Glutamatergic neuron (in vitro differentiated cells): ENCODE measurements at regions not wholly inside any gene's neighbourhood (a gene's known extent, or its start where the extent isn't known, plus 50 kb on each side); places are given as distances from the start of the nearest gene placed in this dataset.

Experiments used
- DNase-seq: peaks from one replicate; pipeline ENCODE4 v3.0.0; 2022
- H3K27ac Mint-ChIP-seq: one replicate; pipeline ENCODE4 v1.8.0; 2020; ENCODE audit warnings: mild to moderate bottlenecking, mixed read lengths, inconsistent platforms; ENCODE audit not compliant: unreplicated experiment
- H3K27me3 Mint-ChIP-seq: one replicate; pipeline ENCODE4 v1.8.0; 2020; ENCODE audit warnings: mild to moderate bottlenecking, moderate library complexity, mixed read lengths, inconsistent platforms; ENCODE audit not compliant: unreplicated experiment
- H3K36me3 Mint-ChIP-seq: one replicate; pipeline ENCODE4 v1.8.0; 2020; ENCODE audit warnings: mild to moderate bottlenecking, mixed read lengths, inconsistent platforms; ENCODE audit not compliant: unreplicated experiment
- H3K4me1 Mint-ChIP-seq: one replicate; pipeline ENCODE4 v1.8.0; 2020; ENCODE audit warnings: mild to moderate bottlenecking, low read depth, mixed read lengths, inconsistent platforms; ENCODE audit not compliant: unreplicated experiment
- H3K4me3 Mint-ChIP-seq: one replicate; pipeline ENCODE4 v1.8.0; 2020; ENCODE audit warnings: mild to moderate bottlenecking, mixed read lengths, inconsistent platforms; ENCODE audit not compliant: unreplicated experiment
- H3K9me3 Mint-ChIP-seq: one replicate; pipeline ENCODE4 v1.8.0; 2020; ENCODE audit warnings: mild to moderate bottlenecking, moderate library complexity, mixed read lengths, inconsistent platforms; ENCODE audit not compliant: unreplicated experiment
- TF ChIP-seq, protein P1 (sequence below): fragments of 200-600 bp; sonication (generic); IDR thresholded peaks from one replicate; pipeline ENCODE4 v1.5.0; 2021; ENCODE audit not compliant: partially characterized antibody, unreplicated experiment

GRCh38 chr18:24601585-24601984 lies 141.1 kb downstream of the HRH4 start:
- TF ChIP-seq, protein P1, sequence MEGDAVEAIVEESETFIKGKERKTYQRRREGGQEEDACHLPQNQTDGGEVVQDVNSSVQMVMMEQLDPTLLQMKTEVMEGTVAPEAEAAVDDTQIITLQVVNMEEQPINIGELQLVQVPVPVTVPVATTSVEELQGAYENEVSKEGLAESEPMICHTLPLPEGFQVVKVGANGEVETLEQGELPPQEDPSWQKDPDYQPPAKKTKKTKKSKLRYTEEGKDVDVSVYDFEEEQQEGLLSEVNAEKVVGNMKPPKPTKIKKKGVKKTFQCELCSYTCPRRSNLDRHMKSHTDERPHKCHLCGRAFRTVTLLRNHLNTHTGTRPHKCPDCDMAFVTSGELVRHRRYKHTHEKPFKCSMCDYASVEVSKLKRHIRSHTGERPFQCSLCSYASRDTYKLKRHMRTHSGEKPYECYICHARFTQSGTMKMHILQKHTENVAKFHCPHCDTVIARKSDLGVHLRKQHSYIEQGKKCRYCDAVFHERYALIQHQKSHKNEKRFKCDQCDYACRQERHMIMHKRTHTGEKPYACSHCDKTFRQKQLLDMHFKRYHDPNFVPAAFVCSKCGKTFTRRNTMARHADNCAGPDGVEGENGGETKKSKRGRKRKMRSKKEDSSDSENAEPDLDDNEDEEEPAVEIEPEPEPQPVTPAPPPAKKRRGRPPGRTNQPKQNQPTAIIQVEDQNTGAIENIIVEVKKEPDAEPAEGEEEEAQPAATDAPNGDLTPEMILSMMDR: no peak

DNA sequence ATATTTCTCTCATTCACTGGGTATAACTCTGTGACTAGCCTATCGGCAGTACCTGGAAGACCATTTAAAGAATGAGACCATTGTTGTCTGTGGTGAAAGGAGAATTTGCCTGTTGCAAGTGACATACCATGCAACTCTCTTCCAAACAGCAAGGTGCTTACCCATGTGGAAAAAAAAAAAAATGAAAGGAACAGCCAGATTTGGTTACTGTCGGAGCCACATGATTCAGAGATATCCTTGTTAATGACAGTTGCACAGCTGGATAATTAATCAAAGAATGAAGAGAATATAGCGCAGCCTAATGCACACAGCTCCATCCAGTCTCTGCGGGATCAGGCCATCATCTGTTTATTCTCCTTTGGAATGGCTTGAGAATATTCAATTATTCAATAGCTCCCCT lies 141.8 kb downstream of the HRH4 start:
- no peak overlapping the region for H3K4me3 Mint-ChIP-seq

More at GRCh38 chr18:24601585-24601984, 141.1 kb downstream of the HRH4 start:
- no peak for DNase-seq
- Mint-ChIP-seq H3K27me3 (peaks cover 1% of the 10 kb centered on the region), H3K4me1 (peaks cover 10% of the 10 kb centered on the region), H3K9me3 (no peaks in the 10 kb centered on the region), H3K27ac (no peak overlapping the region), H3K4me3 (no peak overlapping the region), H3K36me3 (no peaks in the 10 kb centered on the region)

GRCh38 chr18:24603151-24603550 lies 142.7 kb downstream of the HRH4 start:
- H3K27me3 Mint-ChIP-seq: peaks cover 1% of the 10 kb centered on the region
- TF ChIP-seq, protein P1: no peak
- H3K4me1 Mint-ChIP-seq: peaks cover 10% of the 10 kb centered on the region
- DNase-seq: no peak
- no peaks in the 10 kb centered on the region for H3K9me3 Mint-ChIP-seq
- H3K27ac Mint-ChIP-seq: no peak overlapping the region
- H3K4me3 Mint-ChIP-seq: no peak overlapping the region
- no peaks in the 10 kb centered on the region for H3K36me3 Mint-ChIP-seq

More for the DNA sequence above, 141.8 kb downstream of the HRH4 start:
- DNase-seq: no peak
- H3K9me3 Mint-ChIP-seq: no peaks in the 10 kb centered on the region
- H3K36me3 Mint-ChIP-seq: no peaks in the 10 kb centered on the region
- TF ChIP-seq, protein P1: no peak
- H3K4me1 Mint-ChIP-seq: peaks cover 10% of the 10 kb centered on the region
- no peak overlapping the region for H3K27ac Mint-ChIP-seq
- H3K27me3 Mint-ChIP-seq: peaks cover 1% of the 10 kb centered on the region

- peaks cover 10% of the 10 kb centered on the region for H3K4me1 Mint-ChIP-seq
- no peak overlapping the region for H3K27ac Mint-ChIP-seq
- no peaks in the 10 kb centered on the region for H3K36me3 Mint-ChIP-seq
- TF ChIP-seq, protein P1: no peak
- no peak for DNase-seq
- H3K4me3 Mint-ChIP-seq: no peak overlapping the region
- peaks cover 3% of the 10 kb centered on the region for H3K27me3 Mint-ChIP-seq
- H3K9me3 Mint-ChIP-seq: no peaks in the 10 kb centered on the region
These were observed 145.0 kb downstream of the HRH4 start for GRCh38 chr18:24605444-24605843.

DNA sequence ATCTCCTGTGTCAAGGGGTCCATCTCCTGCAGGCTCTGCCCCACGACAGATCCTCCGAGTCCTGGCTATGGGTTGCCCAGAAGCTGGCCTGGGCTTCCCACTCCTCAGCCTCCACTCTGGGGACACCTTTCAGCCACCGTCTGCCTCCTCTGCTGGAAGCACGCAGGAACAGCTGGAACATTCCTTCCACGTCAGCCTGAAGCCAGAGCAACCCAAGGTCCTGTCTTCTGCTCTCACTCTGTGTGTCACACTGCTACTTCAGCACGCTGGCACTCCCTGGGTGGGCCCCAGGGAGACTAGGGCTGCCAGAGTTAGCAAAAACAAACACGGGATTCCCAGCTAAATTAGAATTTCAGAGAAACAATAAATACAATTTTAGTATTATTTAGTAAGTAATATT lies 148.8 kb downstream of the HRH4 start:
- H3K4me1 Mint-ChIP-seq: no peaks in the 10 kb centered on the region
- H3K27ac Mint-ChIP-seq: no peak overlapping the region
- no peaks in the 10 kb centered on the region for H3K9me3 Mint-ChIP-seq
- H3K27me3 Mint-ChIP-seq: peaks cover 6% of the 10 kb centered on the region
- TF ChIP-seq, protein P1: no peak
- no peak overlapping the region for H3K4me3 Mint-ChIP-seq
- no peak for DNase-seq
- no peaks in the 10 kb centered on the region for H3K36me3 Mint-ChIP-seq
